ENCODE measurements at regions not wholly inside any gene's neighbourhood (a gene's known extent, or its start where the extent isn't known, plus 50 kb on each side); places are given as distances from the start of the nearest gene placed in this dataset.

DNA sequence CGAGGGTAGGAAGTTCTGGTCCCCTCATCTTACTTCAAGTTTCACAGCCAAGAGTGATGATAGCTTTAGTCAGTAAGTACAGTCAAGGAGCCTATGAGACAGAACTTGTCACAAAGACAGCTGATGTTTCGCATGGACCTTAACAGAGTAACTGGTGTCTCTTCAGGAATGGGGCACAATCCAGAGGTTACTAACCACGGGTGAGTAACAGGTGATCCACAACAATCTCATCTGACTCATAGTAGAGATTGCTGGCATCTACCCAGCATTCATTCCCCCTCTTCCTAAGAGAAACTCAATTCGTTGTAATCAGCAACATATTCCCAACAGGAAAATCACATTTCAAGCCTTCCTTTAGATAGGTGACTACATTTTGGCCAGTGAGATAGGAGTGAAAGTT is 126.7 kb downstream of the SNX18 start:
- TF ChIP-seq CTCF (conservative IDR thresholded peaks at IDR 0.05) (no peak), EZH2 (IDR thresholded peaks at IDR 0.05; ENCODE audit: low read depth) (no peak)

Data from PC-9 (cell line).